ENCODE measurements at regions not wholly inside any gene's neighbourhood (a gene's known extent, or its start where the extent isn't known, plus 50 kb on each side); places are given as distances from the start of the nearest gene placed in this dataset.

GRCh38 chr6:147116056-147116455, 88.2 kb upstream of the STXBP5 start:
- TF ChIP-seq CTCF (IDR thresholded peaks at IDR 0.05), result no peak
- no peak for TF ChIP-seq EZH2 (IDR thresholded peaks at IDR 0.05; ENCODE audit: borderline replicate concordance, insufficient read depth, low read depth, low read length, poor library complexity, severe bottlenecking)

Measured in B cell (primary cell).